ENCODE measurements at regions not wholly inside any gene's neighbourhood (a gene's known extent, or its start where the extent isn't known, plus 50 kb on each side); places are given as distances from the start of the nearest gene placed in this dataset.

- FAIRE-seq (no peak), DNase-seq (ENCODE audit: extremely low spot score, insufficient read length, low read depth) (no peak)
These were observed 102.8 kb downstream of the FOXL1 start for GRCh38 chr16:86681031-86681756.

DNA sequence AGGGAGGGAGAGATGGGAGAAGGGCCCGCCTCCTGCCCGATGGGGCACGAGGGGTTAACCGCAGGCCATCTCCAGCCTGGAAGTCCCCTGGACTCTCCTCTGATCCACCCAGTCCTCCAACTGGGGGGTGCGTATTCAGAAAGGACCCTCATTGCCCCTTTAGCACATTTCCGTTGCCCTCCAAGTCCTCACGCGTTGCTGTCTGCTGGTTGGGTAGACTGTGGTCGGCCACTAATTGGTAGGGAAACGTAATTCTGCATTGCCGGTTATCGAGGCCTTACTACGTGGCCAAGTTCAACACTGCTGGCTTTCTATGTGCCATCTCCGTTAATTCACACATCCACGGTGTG, 103.4 kb downstream of the FOXL1 start:
- no peak for FAIRE-seq

DNA sequence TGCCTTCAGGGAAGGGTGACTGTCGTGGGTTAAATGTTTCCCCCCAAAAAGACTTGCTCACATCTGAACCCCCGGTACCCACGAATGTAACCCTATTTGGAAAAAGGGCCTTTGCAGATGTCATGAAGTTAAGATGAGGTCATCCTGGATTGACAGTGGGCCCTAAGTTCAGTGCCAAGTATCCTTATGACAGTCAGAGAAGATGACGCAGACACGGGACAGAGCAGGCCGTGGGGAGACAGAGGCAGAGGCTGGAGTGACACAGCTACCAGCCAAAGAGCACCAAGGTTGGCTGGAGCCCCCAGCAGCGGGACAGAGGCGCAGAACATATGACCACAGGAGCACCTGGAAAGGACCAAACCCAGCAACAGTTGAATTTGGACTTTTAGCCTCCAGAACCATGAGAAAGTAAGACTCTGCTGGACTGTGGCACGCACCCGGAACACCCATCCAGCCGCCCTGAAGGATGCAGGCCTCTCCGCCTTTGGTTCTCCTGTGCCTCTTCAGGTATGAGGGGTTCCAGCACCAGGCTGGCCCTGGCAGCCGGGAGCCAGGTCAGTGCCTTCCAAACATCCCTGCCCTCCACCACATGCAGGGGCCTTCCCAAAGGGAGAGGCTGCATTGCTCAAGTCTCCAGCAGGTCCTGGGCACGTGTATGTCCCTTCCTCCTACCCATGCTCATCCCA, 104.0 kb downstream of the FOXL1 start:
- DNase-seq (ENCODE audit: extremely low spot score, insufficient read length, low read depth) (no peak), FAIRE-seq (no peak)

More for the DNA sequence above, 103.4 kb downstream of the FOXL1 start:
- DNase-seq (ENCODE audit: extremely low spot score, insufficient read length, low read depth), result no peak

GRCh38 chr16:86683441-86684194, 105.3 kb downstream of the FOXL1 start:
- DNase-seq (ENCODE audit: extremely low spot score, insufficient read length, low read depth) (no peak), FAIRE-seq (no peak)

GRCh38 chr16:86685076-86685475, 106.7 kb downstream of the FOXL1 start:
- DNase-seq (ENCODE audit: extremely low spot score, insufficient read length, low read depth), result no peak
- no peak for FAIRE-seq

DNA sequence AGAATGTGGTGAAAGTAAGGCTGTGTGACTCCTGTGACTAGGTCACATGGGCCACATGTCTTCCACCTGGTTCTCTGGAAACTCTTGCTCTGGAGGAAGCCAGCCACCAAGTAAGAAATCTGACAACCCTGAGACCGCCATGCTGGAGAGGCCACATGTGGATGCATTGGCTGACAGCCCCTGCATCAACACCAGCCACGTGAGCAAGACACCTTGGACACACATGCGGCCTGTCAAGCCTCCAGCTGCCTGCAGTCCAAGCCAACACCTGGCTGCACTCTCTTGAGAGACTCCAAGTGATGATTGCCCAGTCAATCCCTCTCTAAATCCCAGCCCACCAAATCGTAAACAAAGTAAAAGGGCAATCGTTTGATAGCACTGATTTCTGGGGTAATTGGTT, 112.6 kb downstream of the FOXL1 start:
- no peak for FAIRE-seq
- no peak for DNase-seq (ENCODE audit: extremely low spot score, insufficient read length, low read depth)

- DNase-seq (ENCODE audit: extremely low spot score, insufficient read length, low read depth) (no peak), FAIRE-seq (no peak)
These were observed 114.1 kb downstream of the FOXL1 start for GRCh38 chr16:86692426-86692825.

DNA sequence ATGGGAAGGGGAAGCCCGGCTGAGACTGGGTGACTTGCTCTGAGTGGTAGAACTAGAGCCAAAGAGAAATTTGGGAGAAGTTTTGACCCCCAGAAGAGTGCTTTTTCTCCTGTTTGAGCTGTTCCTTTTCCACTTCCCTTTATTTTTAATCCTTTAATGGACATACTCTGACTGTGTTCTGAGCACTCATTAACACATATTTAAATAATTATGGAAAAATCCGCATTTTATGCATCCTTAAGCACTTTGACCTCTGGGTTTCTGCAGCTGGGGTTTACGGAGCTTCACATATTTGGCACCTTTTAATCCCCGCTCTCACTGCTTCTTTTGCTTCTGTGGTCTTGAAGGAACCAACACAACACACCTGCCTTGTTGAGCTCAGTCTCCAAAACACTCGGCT, 114.7 kb downstream of the FOXL1 start:
- FAIRE-seq (no peak), DNase-seq (ENCODE audit: extremely low spot score, insufficient read length, low read depth) (no peak)

DNA sequence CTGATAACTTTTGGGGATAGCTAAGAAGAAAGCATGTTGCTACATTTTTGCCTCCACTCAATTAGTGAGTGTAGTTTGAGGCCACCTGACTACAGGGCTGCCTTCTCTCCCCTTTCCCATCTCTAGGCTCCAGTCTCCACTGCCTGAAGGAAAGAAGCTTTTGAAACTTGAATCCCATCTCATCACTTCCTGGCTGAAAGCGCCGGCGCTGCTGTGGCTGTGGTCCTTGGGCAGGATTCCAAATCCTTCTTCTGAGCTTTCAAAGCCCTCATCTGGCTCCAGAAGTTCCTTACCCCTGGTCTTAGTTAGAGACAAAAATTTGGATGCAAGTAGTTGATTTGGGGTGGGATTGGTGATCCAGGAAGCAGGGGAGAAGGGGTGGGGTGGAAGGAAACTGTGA, 119.4 kb downstream of the FOXL1 start:
- DNase-seq (ENCODE audit: extremely low spot score, insufficient read length, low read depth), result no peak
- FAIRE-seq, result no peak

GRCh38 chr16:86700046-86700945, 121.9 kb downstream of the FOXL1 start:
- no peak for FAIRE-seq
- no peak for DNase-seq (ENCODE audit: extremely low spot score, insufficient read length, low read depth)

- no peak for FAIRE-seq
- DNase-seq (ENCODE audit: extremely low spot score, insufficient read length, low read depth), result no peak
These were observed 123.1 kb downstream of the FOXL1 start for GRCh38 chr16:86701286-86701975.

DNA sequence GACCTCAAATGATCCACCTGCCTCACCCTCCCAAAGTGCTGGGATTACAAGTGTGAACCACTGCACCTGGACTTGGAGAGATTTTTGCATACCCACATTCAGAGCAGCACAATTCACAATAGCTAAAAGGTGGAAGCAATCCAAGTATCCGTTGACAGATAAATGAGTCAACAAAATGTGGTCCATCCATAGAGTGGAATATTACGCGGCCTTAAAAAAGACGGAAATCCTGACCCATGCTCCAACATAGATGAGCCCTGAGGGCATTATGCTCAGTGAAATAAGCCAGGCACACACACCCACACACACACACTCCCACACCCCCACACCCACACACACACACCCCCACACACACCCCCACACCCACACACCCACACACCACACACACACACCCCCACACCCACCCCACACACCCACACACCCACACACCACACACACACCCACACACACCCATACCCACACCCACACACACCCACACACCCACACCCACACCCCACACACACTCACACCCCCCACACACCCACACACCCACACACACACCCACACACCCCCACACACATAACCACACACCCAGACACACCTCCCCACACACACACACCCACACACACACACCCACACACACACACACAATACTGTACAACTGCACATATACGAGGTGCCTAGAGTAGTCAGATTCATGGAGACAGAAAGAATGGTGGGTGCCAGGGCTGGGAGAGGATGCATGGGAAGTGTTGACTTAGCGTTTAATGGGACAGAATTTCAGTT, 124.7 kb downstream of the FOXL1 start:
- FAIRE-seq (no peak), DNase-seq (ENCODE audit: extremely low spot score, insufficient read length, low read depth) (no peak)

DNA sequence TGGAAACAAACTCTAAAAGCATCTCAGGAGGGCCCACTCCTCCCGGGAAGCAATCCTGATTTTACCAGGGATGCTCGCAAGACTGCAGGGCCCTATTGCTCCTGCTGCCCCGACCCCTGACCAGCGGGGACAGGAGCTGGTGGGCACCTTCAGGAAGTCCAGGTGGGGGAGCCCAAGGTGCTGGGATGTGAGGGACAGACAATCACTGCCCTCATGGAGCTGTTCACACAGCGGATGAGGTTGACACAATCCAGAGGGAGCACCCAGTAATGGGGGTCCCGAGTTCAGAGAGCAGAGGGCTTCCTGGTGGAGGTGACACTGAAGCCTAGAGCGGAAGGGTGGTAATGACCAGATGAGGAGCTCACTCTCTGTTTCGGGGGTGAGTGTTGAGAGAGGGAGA, 126.2 kb downstream of the FOXL1 start:
- FAIRE-seq, result no peak
- DNase-seq (ENCODE audit: extremely low spot score, insufficient read length, low read depth), result no peak

GRCh38 chr16:86706726-86707125, 128.4 kb downstream of the FOXL1 start:
- DNase-seq (ENCODE audit: extremely low spot score, insufficient read length, low read depth), result no peak
- FAIRE-seq, result no peak

GRCh38 chr16:86707171-86707570, 128.8 kb downstream of the FOXL1 start:
- no peak for FAIRE-seq
- DNase-seq (ENCODE audit: extremely low spot score, insufficient read length, low read depth), result no peak

DNA sequence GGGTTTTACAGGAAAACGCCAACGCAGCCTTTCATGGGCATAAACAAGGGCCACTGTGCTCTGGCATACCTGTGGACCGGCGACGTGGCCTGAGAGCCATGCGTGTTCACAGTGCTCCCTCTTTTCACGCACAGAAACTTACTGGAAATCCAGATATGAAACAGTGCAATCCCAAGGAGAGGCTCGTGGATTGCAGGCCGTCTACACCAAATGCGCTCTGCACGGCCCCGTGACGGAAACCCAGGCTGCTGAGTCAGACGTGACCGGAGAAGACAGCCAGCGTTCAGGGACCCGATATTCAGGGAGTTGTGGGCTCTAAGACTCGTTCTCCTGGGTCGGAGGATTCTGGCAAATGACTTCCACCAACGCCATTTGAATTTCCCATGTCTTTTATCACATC, 129.2 kb downstream of the FOXL1 start:
- DNase-seq (ENCODE audit: extremely low spot score, insufficient read length, low read depth), result no peak

GRCh38 chr16:86708431-86708830, 130.1 kb downstream of the FOXL1 start:
- DNase-seq (ENCODE audit: extremely low spot score, insufficient read length, low read depth) (no peak), FAIRE-seq (no peak)

More for the DNA sequence above, 129.2 kb downstream of the FOXL1 start:
- FAIRE-seq, result no peak

DNA sequence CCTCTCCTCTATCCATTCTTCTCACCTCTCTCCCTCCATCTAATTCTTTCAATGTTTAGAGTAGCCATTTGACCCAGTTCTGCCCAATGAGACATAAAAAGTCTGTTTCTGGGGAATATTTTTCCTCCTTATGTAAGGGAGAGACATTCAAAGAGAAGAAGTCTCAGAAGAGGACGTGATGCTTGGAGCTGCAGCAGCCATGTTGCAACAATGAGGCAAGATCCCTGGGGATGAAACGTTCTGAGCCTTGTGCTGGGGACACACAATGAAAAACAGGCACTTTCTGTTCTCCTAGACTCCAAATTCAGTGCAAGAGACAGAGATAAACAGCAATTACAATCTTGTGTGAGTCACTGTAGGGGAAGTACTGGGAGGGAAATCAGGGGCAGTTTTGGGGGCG, 130.8 kb downstream of the FOXL1 start:
- FAIRE-seq (no peak), DNase-seq (ENCODE audit: extremely low spot score, insufficient read length, low read depth) (no peak)

Data from GM18507 (cell line).